ENCODE measurements at regions not wholly inside any gene's neighbourhood (a gene's known extent, or its start where the extent isn't known, plus 50 kb on each side); places are given as distances from the start of the nearest gene placed in this dataset.

DNA sequence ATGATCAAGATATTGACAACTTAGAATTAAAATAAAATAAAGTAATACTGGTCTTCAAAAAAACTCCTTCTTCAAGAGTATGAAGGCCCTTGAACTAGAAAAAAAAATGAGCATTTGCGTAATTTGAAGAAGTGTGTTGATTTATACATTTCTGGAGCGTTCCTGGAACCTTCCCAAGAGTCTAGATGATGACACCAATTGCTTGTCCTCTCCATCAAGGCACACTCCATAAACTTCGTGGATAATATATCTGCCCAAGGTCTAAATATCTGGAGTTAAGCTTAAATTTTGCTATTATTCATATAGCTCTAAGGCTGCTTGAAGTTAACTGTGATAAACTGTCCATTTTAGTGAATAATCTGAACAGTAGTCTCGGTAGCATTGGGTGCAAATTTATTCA, 361.3 kb upstream of the CNTN5 start:
- POLR2A ChIA-PET, result no interaction called here
- H3K4me3 ChIP-seq (ENCODE audit: low read depth, low read length), result no peak overlapping the region
- TF ChIP-seq, protein P1, sequence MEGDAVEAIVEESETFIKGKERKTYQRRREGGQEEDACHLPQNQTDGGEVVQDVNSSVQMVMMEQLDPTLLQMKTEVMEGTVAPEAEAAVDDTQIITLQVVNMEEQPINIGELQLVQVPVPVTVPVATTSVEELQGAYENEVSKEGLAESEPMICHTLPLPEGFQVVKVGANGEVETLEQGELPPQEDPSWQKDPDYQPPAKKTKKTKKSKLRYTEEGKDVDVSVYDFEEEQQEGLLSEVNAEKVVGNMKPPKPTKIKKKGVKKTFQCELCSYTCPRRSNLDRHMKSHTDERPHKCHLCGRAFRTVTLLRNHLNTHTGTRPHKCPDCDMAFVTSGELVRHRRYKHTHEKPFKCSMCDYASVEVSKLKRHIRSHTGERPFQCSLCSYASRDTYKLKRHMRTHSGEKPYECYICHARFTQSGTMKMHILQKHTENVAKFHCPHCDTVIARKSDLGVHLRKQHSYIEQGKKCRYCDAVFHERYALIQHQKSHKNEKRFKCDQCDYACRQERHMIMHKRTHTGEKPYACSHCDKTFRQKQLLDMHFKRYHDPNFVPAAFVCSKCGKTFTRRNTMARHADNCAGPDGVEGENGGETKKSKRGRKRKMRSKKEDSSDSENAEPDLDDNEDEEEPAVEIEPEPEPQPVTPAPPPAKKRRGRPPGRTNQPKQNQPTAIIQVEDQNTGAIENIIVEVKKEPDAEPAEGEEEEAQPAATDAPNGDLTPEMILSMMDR (IDR thresholded peaks at IDR 0.05; ENCODE audit: insufficient read depth, low read length, missing control alignments), result no peak
- CTCF ChIA-PET, result no interaction called here
- DNase-seq (ENCODE audit: low read depth, low spot score), result no peak

DNA sequence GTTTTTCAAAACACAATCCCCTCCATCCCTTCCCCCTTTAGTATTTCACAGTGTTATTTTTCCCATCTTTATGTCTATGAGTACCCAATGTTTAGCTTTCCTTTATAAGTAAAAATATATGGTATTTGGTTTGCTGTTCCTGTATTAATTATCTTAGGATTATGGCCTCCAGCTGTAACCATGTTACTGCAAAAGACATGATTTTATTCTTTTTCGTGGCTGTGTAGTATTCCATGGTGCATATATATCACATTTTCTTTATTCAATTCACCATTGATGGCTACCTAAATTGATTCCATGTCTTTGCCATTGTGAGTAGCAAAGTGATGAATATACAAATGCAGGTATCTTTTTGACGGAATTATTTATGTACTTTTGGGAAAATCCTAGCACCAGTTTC, 346.4 kb upstream of the CNTN5 start:
- H3K4me3 ChIP-seq (ENCODE audit: low read depth, low read length), result no peak overlapping the region
- ChIA-PET POLR2A (no interaction called here), CTCF (no interaction called here)
- TF ChIP-seq, protein P1 (IDR thresholded peaks at IDR 0.05; ENCODE audit: insufficient read depth, low read length, missing control alignments), result no peak
- DNase-seq (ENCODE audit: low read depth, low spot score), result no peak

DNA sequence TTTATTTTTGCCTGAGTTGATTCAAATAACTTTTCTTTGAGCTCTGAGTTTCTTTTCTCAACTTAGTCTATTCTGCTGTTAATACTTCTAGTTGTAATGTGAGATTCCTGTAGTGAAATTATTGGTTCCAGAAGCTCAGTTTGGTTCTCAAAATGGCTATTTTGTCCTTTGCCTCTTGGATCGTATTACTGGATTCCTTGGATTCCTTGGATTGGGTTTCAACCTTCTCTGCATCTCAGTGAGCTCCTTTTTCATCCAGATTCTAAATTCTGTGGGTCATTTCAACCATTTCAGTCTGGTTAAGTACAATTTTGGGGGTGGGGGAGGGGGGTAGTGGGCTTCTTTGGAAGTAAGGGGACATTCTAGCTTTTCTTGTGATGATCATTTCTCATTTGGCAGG, 341.1 kb upstream of the CNTN5 start:
- no peak for DNase-seq (ENCODE audit: low read depth, low spot score)
- POLR2A ChIA-PET, result interaction anchor here (0.7 kb wide), 1 partner anchor 1922 kb away, joined by 3 read pairs; no protein-coding TSS in a partner anchor
- H3K4me3 ChIP-seq (ENCODE audit: low read depth, low read length), result no peak overlapping the region
- CTCF ChIA-PET, result no interaction called here
- TF ChIP-seq, protein P1 (IDR thresholded peaks at IDR 0.05; ENCODE audit: insufficient read depth, low read length, missing control alignments), result no peak

DNA sequence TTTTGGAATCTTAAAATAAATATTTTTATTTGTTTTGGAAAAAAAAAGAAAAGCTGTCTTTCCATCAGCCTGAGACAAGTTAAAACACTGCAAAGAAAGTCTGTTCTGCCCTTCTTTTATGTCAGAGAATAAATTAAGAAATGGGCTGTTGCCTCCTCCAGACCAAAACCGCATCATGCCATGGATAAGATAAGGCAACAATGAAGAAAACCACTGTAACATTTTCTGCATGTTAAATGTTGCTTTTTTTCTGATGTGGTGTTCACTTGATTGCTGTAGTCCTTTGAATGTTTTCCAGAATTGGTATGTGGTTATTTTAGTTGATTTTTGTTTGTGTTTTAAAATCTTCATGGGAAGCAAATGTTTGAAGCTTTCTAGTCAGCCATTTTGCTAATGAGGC, 319.2 kb upstream of the CNTN5 start:
- no peak overlapping the region for H3K4me3 ChIP-seq (ENCODE audit: low read depth, low read length)
- TF ChIP-seq, protein P1 (IDR thresholded peaks at IDR 0.05; ENCODE audit: insufficient read depth, low read length, missing control alignments), result no peak
- CTCF ChIA-PET, result no interaction called here
- DNase-seq (ENCODE audit: low read depth, low spot score), result no peak
- POLR2A ChIA-PET, result no interaction called here

DNA sequence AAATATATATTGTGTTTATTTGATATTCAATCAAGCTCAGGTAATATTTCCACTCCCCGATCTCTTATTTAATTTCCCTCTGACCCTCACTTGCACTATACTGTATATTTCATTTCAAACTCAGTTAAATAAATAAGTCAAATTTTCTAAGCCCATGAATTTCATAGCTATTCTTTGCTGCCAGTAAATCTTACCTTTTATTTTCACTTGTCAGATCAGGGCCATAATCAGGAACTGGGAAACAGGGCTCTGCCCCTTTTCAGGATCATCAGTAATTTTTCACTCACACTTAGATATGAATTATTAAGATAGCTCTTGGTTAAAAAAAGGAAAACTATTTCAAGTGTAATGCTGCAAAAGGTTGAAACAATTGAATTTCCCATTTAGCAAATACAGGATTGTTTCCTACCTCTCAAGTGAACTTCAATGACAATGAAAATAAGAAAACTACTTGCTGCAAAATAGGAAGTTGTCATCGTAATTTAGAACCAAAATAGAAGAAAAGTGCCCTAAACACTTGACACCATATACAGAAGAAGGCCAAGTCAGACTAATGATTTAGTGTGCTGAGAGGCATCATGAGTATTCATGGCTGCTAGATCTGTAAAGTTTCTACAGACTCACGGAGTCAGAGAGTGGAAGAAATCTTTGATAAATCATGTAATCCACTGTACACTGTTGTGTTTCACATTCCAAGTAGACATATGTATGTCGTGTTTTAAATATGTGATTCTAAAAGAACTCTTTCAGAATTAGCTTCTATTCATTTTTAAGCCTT, 316.8 kb upstream of the CNTN5 start:
- no peak for DNase-seq (ENCODE audit: low read depth, low spot score)
- TF ChIP-seq, protein P1 (IDR thresholded peaks at IDR 0.05; ENCODE audit: insufficient read depth, low read length, missing control alignments), result no peak
- POLR2A ChIA-PET, result no interaction called here
- no peak overlapping the region for H3K4me3 ChIP-seq (ENCODE audit: low read depth, low read length)
- CTCF ChIA-PET, result no interaction called here

DNA sequence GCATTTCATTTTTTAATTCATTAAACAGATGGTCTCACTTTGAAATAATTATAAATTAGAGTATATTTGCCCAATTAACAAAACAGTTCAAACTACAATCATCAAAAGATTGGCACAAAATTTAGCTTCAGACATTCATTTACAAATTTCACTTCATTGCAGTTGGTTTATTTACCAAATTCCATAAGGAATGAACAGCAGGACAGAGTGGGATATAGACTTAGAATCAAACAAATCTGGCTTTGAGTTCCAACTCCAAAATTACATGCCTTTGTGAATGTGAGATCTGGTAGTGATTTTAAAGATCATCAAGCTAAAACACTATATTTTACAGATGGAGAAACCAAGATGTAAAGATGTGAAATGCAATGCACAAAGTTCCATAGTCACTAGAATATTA, 310.7 kb upstream of the CNTN5 start:
- no peak overlapping the region for H3K4me3 ChIP-seq (ENCODE audit: low read depth, low read length)
- TF ChIP-seq, protein P1 (IDR thresholded peaks at IDR 0.05; ENCODE audit: insufficient read depth, low read length, missing control alignments), result no peak
- POLR2A ChIA-PET, result no interaction called here
- CTCF ChIA-PET, result no interaction called here
- no peak for DNase-seq (ENCODE audit: low read depth, low spot score)
